H1 (cell line): ENCODE measurements at regions not wholly inside any gene's neighbourhood (a gene's known extent, or its start where the extent isn't known, plus 50 kb on each side); places are given as distances from the start of the nearest gene placed in this dataset.

ENCODE experiments used
- BRCA1 ChIP-seq: IDR thresholded peaks from 2 replicates; pipeline ENCODE4 v1.6.1; 2012; ENCODE audit warnings: low read depth, low read length, improper control_type of control experiment
- CBX8 ChIP-seq: fragments of 300-800, 300-1000 bp; sonication (generic); IDR thresholded peaks from 2 replicates; pipeline ENCODE4 v1.7.1; 2016; ENCODE audit warnings: low read depth, low read length, borderline replicate concordance
- CHD7 ChIP-seq: fragments of 300-600 bp; sonication (generic); IDR thresholded peaks from 2 replicates; pipeline ENCODE4 v1.7.1; 2012; ENCODE audit warnings: low read length, moderate library complexity, mild to moderate bottlenecking, inconsistent platforms; ENCODE audit not compliant: insufficient replicate concordance
- EGR1 ChIP-seq: IDR thresholded peaks from 2 replicates; pipeline ENCODE4 v1.6.1; 2011; ENCODE audit warnings: low read depth, low read length, borderline replicate concordance
- JUN ChIP-seq: IDR thresholded peaks from 2 replicates; pipeline ENCODE4 v1.6.1; 2011; ENCODE audit warnings: low read depth, mild to moderate bottlenecking, improper control_type of control experiment, low read length
- JUND ChIP-seq: IDR thresholded peaks from 2 replicates; pipeline ENCODE4 v1.6.1; 2011; ENCODE audit warnings: mild to moderate bottlenecking, improper control_type of control experiment, low read length
- NRF1 ChIP-seq: IDR thresholded peaks from 2 replicates; pipeline ENCODE4 v1.6.1; 2011; ENCODE audit warnings: mild to moderate bottlenecking, low read depth, low read length, improper control_type of control experiment
- RAD21 ChIP-seq, 2 experiments: IDR thresholded peaks in 1 of 2; conservative IDR thresholded peaks in 1 of 2; 2 replicates each; pipeline ENCODE4 v1.6.1; 2011; ENCODE audit warnings: low read depth in 2 of 2, low read length in 2 of 2, improper control_type of control experiment in 1 of 2, inconsistent platforms in 1 of 2, mild to moderate bottlenecking in 1 of 2, moderate library complexity in 1 of 2
- RBBP5 ChIP-seq: IDR thresholded peaks from 2 replicates; pipeline ENCODE4 v1.7.1; 2012; ENCODE audit warnings: low read depth, mild to moderate bottlenecking, inconsistent platforms, low read length, moderate library complexity, borderline replicate concordance
- SIX5 ChIP-seq: IDR thresholded peaks from 2 replicates; pipeline ENCODE4 v1.6.1; 2011; ENCODE audit warnings: mild to moderate bottlenecking, low read depth, low read length
- SP4 ChIP-seq: IDR thresholded peaks from 2 replicates; pipeline ENCODE4 v1.6.1; 2012; ENCODE audit warnings: low read length, inconsistent platforms
- TBP ChIP-seq: IDR thresholded peaks from 2 replicates; pipeline ENCODE4 v1.6.1; 2011; ENCODE audit warnings: low read depth, low read length, improper control_type of control experiment
- ZNF274 ChIP-seq: IDR thresholded peaks from 2 replicates; pipeline ENCODE4 v1.7.0; 2012; ENCODE audit warnings: low read length, borderline replicate concordance; ENCODE audit errors: extremely low read depth

DNA sequence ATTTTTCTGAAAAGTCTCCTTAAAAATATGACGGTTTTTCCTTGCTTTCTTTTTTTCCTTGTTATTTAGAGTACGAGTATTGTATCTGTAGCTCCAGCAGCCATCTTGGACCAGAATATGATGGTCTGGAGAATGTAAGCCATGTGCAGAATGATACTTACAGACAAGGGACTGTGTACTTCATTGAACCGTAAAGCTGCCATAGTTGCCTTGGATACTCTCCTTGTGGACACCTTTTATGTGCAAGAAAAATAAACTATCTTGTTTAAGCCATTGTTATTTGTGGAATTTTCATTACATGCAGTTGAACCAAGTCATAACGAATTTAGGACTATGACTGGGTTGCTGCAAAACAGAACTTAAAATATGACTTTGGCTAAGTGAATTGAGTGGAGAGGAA is 485.8 kb upstream of the CITED2 start (continued):
- TF ChIP-seq CHD7 = no peak
- no peak for TF ChIP-seq ZNF274
- no peak for TF ChIP-seq NRF1
- no peak for TF ChIP-seq JUN
- no peak for TF ChIP-seq BRCA1
- TF ChIP-seq RAD21 (IDR thresholded peaks at IDR 0.05 in 1 of 2, conservative IDR thresholded peaks at IDR 0.05 in 1 of 2; ENCODE audit: low read depth in 2 of 2, low read length in 2 of 2) = no peak
- TF ChIP-seq EGR1 = no peak
- TF ChIP-seq SP4 = no peak
- TF ChIP-seq JUND = no peak
- TF ChIP-seq CBX8 = no peak
- TF ChIP-seq RBBP5 = no peak
- no peak for TF ChIP-seq SIX5
- no peak for TF ChIP-seq TBP
